ENCODE measurements at regions not wholly inside any gene's neighbourhood (a gene's known extent, or its start where the extent isn't known, plus 50 kb on each side); places are given as distances from the start of the nearest gene placed in this dataset.

GRCh38 chr16:66175636-66176035, 190.9 kb upstream of the CDH5 start:
- TF ChIP-seq CTCF (conservative IDR thresholded peaks at IDR 0.05; ENCODE audit: low read length), result no peak
- no peak for TF ChIP-seq EZH2phosphoT487 (IDR thresholded peaks at IDR 0.05; ENCODE audit: borderline replicate concordance, low read depth, low read length)
